Coronary artery (tissue), 2 donors: ENCODE measurements at regions not wholly inside any gene's neighbourhood (a gene's known extent, or its start where the extent isn't known, plus 50 kb on each side); places are given as distances from the start of the nearest gene placed in this dataset.

Experiments used
- DNase-seq: peaks from one replicate; pipeline ENCODE4 v3.0.0-alpha.2; 2017; ENCODE audit warnings: low spot score
- H3K27ac ChIP-seq, 2 donors: fragments of 200-600 bp; sonication (generic); one replicate each; pipeline ENCODE4 v1.5.1; 2016 to 2019
- H3K4me3 ChIP-seq: fragments of 200-600 bp; sonication (generic); 2 replicates; pipeline ENCODE4 v1.5.1; 2016; ENCODE audit warnings: mild to moderate bottlenecking, moderate library complexity
- CTCF ChIP-seq: fragments of 200-600 bp; sonication (generic); IDR thresholded peaks from one replicate; pipeline ENCODE4 v1.5.1; 2019; ENCODE audit warnings: antibody characterized with exemption

GRCh38 chr7:91455411-91455810, 191.2 kb downstream of the FZD1 start:
- no peak for DNase-seq
- TF ChIP-seq CTCF: no peak
- H3K4me3 ChIP-seq: no peak overlapping the region
- H3K27ac ChIP-seq: no peak overlapping the region

- DNase-seq: no peak
- no peak overlapping the region for H3K27ac ChIP-seq
- TF ChIP-seq CTCF: no peak
- no peak overlapping the region for H3K4me3 ChIP-seq
Measured at GRCh38 chr7:91457208-91457607, 193.0 kb downstream of the FZD1 start.

- Histone ChIP-seq H3K4me3 (no peak overlapping the region), H3K27ac (no peak overlapping the region)
- no peak for DNase-seq
- TF ChIP-seq CTCF: no peak
Measured at GRCh38 chr7:91459539-91459938, 195.3 kb downstream of the FZD1 start.

- Histone ChIP-seq H3K4me3 (no peak overlapping the region), H3K27ac (no peak overlapping the region)
- TF ChIP-seq CTCF: no peak
- no peak for DNase-seq
Measured at GRCh38 chr7:91462316-91462715, 198.1 kb downstream of the FZD1 start.

GRCh38 chr7:91463330-91463729, 199.1 kb downstream of the FZD1 start:
- H3K27ac ChIP-seq: no peak overlapping the region
- TF ChIP-seq CTCF: no peak
- H3K4me3 ChIP-seq: no peak overlapping the region
- DNase-seq: no peak

- no peak for TF ChIP-seq CTCF
- Histone ChIP-seq H3K27ac (no peak overlapping the region), H3K4me3 (no peak overlapping the region)
- DNase-seq: no peak
Measured at GRCh38 chr7:91465595-91466061, 201.4 kb downstream of the FZD1 start.

- H3K27ac ChIP-seq: no peak overlapping the region
- no peak overlapping the region for H3K4me3 ChIP-seq
- no peak for DNase-seq
- TF ChIP-seq CTCF: no peak
Measured at GRCh38 chr7:91468256-91468655, 204.0 kb downstream of the FZD1 start.
